ENCODE measurements at regions not wholly inside any gene's neighbourhood (a gene's known extent, or its start where the extent isn't known, plus 50 kb on each side); places are given as distances from the start of the nearest gene placed in this dataset.

DNA sequence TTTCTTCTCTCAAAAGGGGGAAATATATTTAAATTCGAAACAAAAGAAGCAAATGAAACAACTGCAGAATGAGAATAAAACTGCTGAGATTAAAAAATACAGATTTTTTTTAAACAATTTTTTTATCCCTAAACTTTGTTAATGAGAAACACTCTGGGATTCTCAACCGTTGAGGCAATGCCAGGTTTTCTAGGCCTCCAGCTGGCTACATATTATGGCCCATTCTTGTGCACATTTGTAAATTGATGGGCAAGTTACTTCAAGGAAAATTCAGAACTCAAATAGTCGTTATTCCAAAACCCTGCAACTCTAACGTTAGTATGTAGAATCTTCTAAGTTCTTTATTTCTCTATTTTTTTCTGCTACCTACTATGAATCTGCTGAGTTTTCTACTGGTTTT lies 239.3 kb upstream of the WSCD1 start:
- no peak for DNase-seq (ENCODE audit: low spot score)
- in situ Hi-C loops (cut with MboI; ENCODE audit: low pct_unique_long_range_greater_than_20kb, low sequenced_read_pairs, unreplicated experiment): no loop called here
- no peak for TF ChIP-seq CTCF (IDR thresholded peaks at IDR 0.05; ENCODE audit: extremely low read depth, insufficient read depth, missing control alignments)

DNA sequence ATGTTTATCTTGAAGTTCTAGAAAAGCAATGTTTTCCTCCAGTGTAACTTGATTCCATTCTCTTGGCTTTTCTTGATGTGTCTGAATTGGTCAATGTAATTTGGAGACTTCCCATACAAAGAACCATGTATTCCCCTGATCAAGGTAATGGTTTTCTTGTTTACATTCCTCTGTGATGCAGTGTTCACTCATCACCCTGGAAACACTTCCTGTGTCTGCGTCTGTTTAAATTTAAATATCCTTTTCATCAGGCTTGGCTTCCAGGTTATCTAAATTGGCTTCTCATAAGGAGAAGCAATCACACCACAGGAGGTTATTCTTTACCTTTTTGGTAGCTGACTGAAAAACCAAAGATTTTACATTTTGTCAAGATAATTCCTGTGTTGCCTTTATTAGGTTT lies 237.3 kb upstream of the WSCD1 start:
- no peak for TF ChIP-seq CTCF (IDR thresholded peaks at IDR 0.05; ENCODE audit: extremely low read depth, insufficient read depth, missing control alignments)
- in situ Hi-C loops (cut with MboI; ENCODE audit: low pct_unique_long_range_greater_than_20kb, low sequenced_read_pairs, unreplicated experiment): no loop called here
- DNase-seq (ENCODE audit: low spot score): no peak

DNA sequence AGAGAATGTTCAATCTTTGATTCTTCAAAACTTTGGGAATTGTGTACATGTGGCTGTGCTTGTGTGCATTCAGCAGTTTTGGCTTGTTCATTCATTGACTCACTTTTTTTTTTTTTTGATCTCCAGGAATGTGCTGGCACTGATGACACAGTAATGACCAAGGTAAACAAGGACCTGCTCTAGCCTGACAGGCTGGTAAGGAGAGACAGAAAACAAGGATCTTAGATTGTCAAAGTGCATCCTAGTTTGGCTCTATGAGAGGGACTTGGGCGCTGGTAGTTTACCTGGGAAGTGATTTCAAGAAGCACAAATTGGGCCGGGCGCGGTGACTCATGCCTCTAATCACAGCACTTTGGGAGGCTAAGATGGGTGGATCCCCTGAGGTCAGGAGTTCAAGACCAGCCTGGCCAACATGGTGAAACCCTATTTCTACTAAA lies 233.1 kb upstream of the WSCD1 start:
- TF ChIP-seq CTCF (IDR thresholded peaks at IDR 0.05; ENCODE audit: extremely low read depth, insufficient read depth, missing control alignments): no peak
- no peak for DNase-seq (ENCODE audit: low spot score)
- in situ Hi-C loops (cut with MboI; ENCODE audit: low pct_unique_long_range_greater_than_20kb, low sequenced_read_pairs, unreplicated experiment): no loop called here

- in situ Hi-C loops (cut with MboI; ENCODE audit: low pct_unique_long_range_greater_than_20kb, low sequenced_read_pairs, unreplicated experiment): no loop called here
- TF ChIP-seq CTCF (IDR thresholded peaks at IDR 0.05; ENCODE audit: extremely low read depth, insufficient read depth, missing control alignments): no peak
- no peak for DNase-seq (ENCODE audit: low spot score)
Observed at GRCh38 chr17:5838661-5839300, 231.4 kb upstream of the WSCD1 start.

DNA sequence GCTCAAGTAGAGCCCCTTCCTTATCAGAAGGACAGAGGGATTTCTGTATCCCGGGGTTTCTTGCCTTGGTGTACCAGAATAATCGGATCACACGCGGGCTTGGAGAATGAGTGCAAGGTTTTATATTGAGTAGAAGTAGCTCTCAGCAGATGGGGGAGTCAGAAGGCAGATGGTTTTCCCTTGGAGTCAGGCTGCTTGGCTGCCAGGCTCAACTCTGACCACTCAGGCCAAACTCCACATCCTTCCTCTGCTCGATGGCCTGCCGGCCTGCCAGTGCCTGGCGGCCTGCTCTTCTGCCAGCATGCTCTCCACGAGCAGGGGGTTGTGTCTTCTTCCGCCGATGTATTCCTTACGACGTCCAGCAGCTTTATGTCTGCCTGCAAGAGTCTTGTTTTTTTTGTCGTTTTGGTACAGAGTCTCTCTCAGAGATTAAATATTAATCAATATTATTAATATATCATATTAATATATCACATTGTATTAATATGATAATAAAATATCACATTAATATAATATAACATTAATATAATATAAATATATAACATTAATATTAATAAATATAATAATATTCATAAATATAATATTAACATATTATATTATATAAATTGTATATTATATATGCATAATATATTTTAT lies 229.2 kb upstream of the WSCD1 start:
- in situ Hi-C loops (cut with MboI; ENCODE audit: low pct_unique_long_range_greater_than_20kb, low sequenced_read_pairs, unreplicated experiment): no loop called here
- no peak for DNase-seq (ENCODE audit: low spot score)
- no peak for TF ChIP-seq CTCF (IDR thresholded peaks at IDR 0.05; ENCODE audit: extremely low read depth, insufficient read depth, missing control alignments)

- no peak for DNase-seq (ENCODE audit: low spot score)
- no peak for TF ChIP-seq CTCF (IDR thresholded peaks at IDR 0.05; ENCODE audit: extremely low read depth, insufficient read depth, missing control alignments)
- in situ Hi-C loops (cut with MboI; ENCODE audit: low pct_unique_long_range_greater_than_20kb, low sequenced_read_pairs, unreplicated experiment): no loop called here
Observed at GRCh38 chr17:5841862-5842261, 228.3 kb upstream of the WSCD1 start.

All from GM13977 (cell line).